ENCODE measurements at regions not wholly inside any gene's neighbourhood (a gene's known extent, or its start where the extent isn't known, plus 50 kb on each side); places are given as distances from the start of the nearest gene placed in this dataset.

DNA sequence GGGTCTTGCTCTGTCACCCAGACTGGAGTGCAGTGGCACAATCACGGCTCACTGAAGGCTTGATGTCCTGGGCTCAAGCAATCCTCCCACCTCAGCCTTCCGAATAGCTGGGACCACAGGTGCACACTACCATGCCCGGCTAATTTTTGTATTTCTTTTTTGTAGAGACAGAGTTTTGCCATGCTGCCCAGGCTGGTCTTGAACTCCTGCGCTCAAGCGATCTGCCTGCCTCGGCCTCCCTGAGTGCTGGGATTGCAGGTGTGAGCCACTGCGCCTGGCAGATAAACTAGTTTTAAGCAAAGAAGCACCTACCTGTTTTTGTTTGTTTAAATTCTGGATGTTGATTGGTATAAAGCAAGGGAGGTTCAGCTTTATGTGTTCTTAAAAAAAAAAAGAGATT, 170.6 kb upstream of the GOLIM4 start:
- TF ChIP-seq POLR2AphosphoS5 (IDR thresholded peaks at IDR 0.05) = no peak
- TF ChIP-seq TAF1 (IDR thresholded peaks at IDR 0.05; ENCODE audit: low read depth) = no peak
